H9 (cell line): ENCODE measurements at regions not wholly inside any gene's neighbourhood (a gene's known extent, or its start where the extent isn't known, plus 50 kb on each side); places are given as distances from the start of the nearest gene placed in this dataset.

Experiments
- DNase-seq: peaks from one replicate; pipeline ENCODE4 v3.0.0-alpha.2; 2017
- H2AFZ ChIP-seq: one replicate; pipeline ENCODE4 v1.6.1; 2013; ENCODE audit warnings: mild to moderate bottlenecking, low read length, control low read depth, moderate library complexity
- H2AK5ac ChIP-seq: 2 replicates; pipeline ENCODE4 v1.6.1; 2013; ENCODE audit warnings: low read length, control low read depth, mixed read lengths; ENCODE audit not compliant: insufficient read length
- H2BK120ac ChIP-seq: one replicate; pipeline ENCODE4 v1.6.1; 2013; ENCODE audit warnings: low read depth, mild to moderate bottlenecking, low read length, control low read depth, inconsistent platforms; ENCODE audit not compliant: poor library complexity, severe bottlenecking
- H2BK12ac ChIP-seq: 2 replicates; pipeline ENCODE4 v1.6.1; 2013; ENCODE audit warnings: low read length, control low read depth, mixed read lengths, low read depth; ENCODE audit not compliant: insufficient read length
- H2BK15ac ChIP-seq: 2 replicates; pipeline ENCODE4 v1.6.1; 2013; ENCODE audit warnings: low read depth, low read length, control low read depth
- H2BK20ac ChIP-seq: one replicate; pipeline ENCODE4 v1.6.1; 2013; ENCODE audit warnings: low read depth, mild to moderate bottlenecking, low read length, control low read depth, inconsistent platforms; ENCODE audit not compliant: poor library complexity, severe bottlenecking
- H2BK5ac ChIP-seq: 2 replicates; pipeline ENCODE4 v1.6.1; 2013; ENCODE audit warnings: low read length, control low read depth, mixed read lengths; ENCODE audit not compliant: insufficient read length
- H3K14ac ChIP-seq: 2 replicates; pipeline ENCODE4 v1.6.1; 2013; ENCODE audit warnings: low read length, control low read depth; ENCODE audit not compliant: insufficient read depth
- H3K18ac ChIP-seq: 2 replicates; pipeline ENCODE4 v1.6.1; 2013; ENCODE audit warnings: low read depth, mild to moderate bottlenecking, mixed read lengths, low read length, control low read depth; ENCODE audit not compliant: insufficient read length
- H3K23ac ChIP-seq: 2 replicates; pipeline ENCODE4 v1.6.1; 2013; ENCODE audit warnings: low read length, control low read depth, mixed read lengths, low read depth; ENCODE audit not compliant: insufficient read length
- H3K23me2 ChIP-seq: 2 replicates; pipeline ENCODE4 v1.6.1; 2013; ENCODE audit warnings: low read depth, mild to moderate bottlenecking, mixed read lengths, low read length, control low read depth; ENCODE audit not compliant: insufficient read length, poor library complexity, severe bottlenecking
- H3K27ac ChIP-seq: 2 replicates; pipeline ENCODE4 v1.5.1; 2013; ENCODE audit warnings: low read length, control low read depth, mixed read lengths, low read depth; ENCODE audit not compliant: insufficient read length
- H3K27me3 ChIP-seq: 2 replicates; pipeline ENCODE4 v1.6.1; 2013; ENCODE audit warnings: low read length, control low read depth, inconsistent platforms; ENCODE audit not compliant: insufficient read depth
- H3K4ac ChIP-seq: 2 replicates; pipeline ENCODE4 v1.6.1; 2013; ENCODE audit warnings: low read depth, mild to moderate bottlenecking, control low read depth, inconsistent platforms, low read length, moderate library complexity
- H3K4me1 ChIP-seq: 2 replicates; pipeline ENCODE4 v1.6.1; 2013; ENCODE audit warnings: low read length, control low read depth, inconsistent platforms; ENCODE audit not compliant: insufficient read depth
- H3K4me2 ChIP-seq: 2 replicates; pipeline ENCODE4 v1.6.1; 2013; ENCODE audit warnings: low read length, control low read depth, mixed read lengths; ENCODE audit not compliant: insufficient read length, insufficient read depth
- H3K56ac ChIP-seq: 2 replicates; pipeline ENCODE4 v1.6.1; 2013; ENCODE audit warnings: low read depth, mild to moderate bottlenecking, mixed read lengths, low read length, control low read depth; ENCODE audit not compliant: insufficient read length
- H3K79me1 ChIP-seq: 2 replicates; pipeline ENCODE4 v1.6.1; 2013; ENCODE audit warnings: low read depth, mild to moderate bottlenecking, moderate library complexity, low read length, control low read depth, inconsistent platforms; ENCODE audit not compliant: insufficient read depth, poor library complexity, severe bottlenecking
- H3K79me2 ChIP-seq: 2 replicates; pipeline ENCODE4 v1.6.1; 2013; ENCODE audit warnings: low read length, control low read depth, inconsistent platforms; ENCODE audit not compliant: insufficient read depth
- H3K9ac ChIP-seq: 2 replicates; pipeline ENCODE4 v1.6.1; 2013; ENCODE audit warnings: low read length, control low read depth, mixed read lengths; ENCODE audit not compliant: insufficient read length; ENCODE audit errors: extremely low read depth
- H3K9me3 ChIP-seq: one replicate; pipeline ENCODE4 v1.6.1; 2013; ENCODE audit warnings: low read depth, low read length, inconsistent platforms; ENCODE audit not compliant: control insufficient read depth
- H3T11ph ChIP-seq: one replicate; pipeline ENCODE4 v1.6.1; 2013; ENCODE audit warnings: mild to moderate bottlenecking, low read length, control low read depth, inconsistent platforms
- H4K20me1 ChIP-seq: one replicate; pipeline ENCODE4 v1.6.1; 2013; ENCODE audit not compliant: control insufficient read depth, insufficient read length, insufficient read depth
- H4K5ac ChIP-seq: 2 replicates; pipeline ENCODE4 v1.6.1; 2013; ENCODE audit warnings: low read depth, mild to moderate bottlenecking, mixed read lengths, low read length, control low read depth; ENCODE audit not compliant: insufficient read length
- H4K8ac ChIP-seq: replicated peaks from 2 replicates; pipeline ENCODE4 v1.6.1; 2013; ENCODE audit warnings: low read length, control low read depth, mixed read lengths, low read depth; ENCODE audit not compliant: insufficient read length
- H4K91ac ChIP-seq: 2 replicates; pipeline ENCODE4 v1.6.1; 2013; ENCODE audit warnings: low read depth, mild to moderate bottlenecking, moderate library complexity, mixed read lengths, low read length, control low read depth; ENCODE audit not compliant: insufficient read length
- H3K27ac Mint-ChIP-seq, 3 experiments: 2 replicates in 2 of 3; 3 replicates in 1 of 3; pipeline ENCODE4 v1.8.0; 2020 to 2021; ENCODE audit warnings: mixed read lengths in 3 of 3, mild to moderate bottlenecking in 1 of 3, moderate library complexity in 1 of 3
- H3K27me3 Mint-ChIP-seq: 2 replicates; pipeline ENCODE4 v1.8.0; 2021; ENCODE audit warnings: low read depth, mild to moderate bottlenecking, moderate library complexity, mixed read lengths
- H3K36me3 Mint-ChIP-seq, 3 experiments: 2 replicates in 2 of 3; 3 replicates in 1 of 3; pipeline ENCODE4 v1.8.0; 2020 to 2021; ENCODE audit warnings: low read depth in 3 of 3, mixed read lengths in 3 of 3; ENCODE audit not compliant: insufficient read depth in 1 of 3
- H3K4me1 Mint-ChIP-seq, 2 experiments: 2 replicates each; pipeline ENCODE4 v1.8.0; 2020; ENCODE audit warnings: mixed read lengths in 2 of 2
- H3K4me3 Mint-ChIP-seq, 2 experiments: 2 replicates in 1 of 2; 3 replicates in 1 of 2; pipeline ENCODE4 v1.8.0; 2020 to 2021; ENCODE audit warnings: mild to moderate bottlenecking in 2 of 2, mixed read lengths in 2 of 2, moderate library complexity in 1 of 2
- H3K9me3 Mint-ChIP-seq, 2 experiments: 2 replicates in 1 of 2; 3 replicates in 1 of 2; pipeline ENCODE4 v1.8.0; 2020; ENCODE audit warnings: mild to moderate bottlenecking in 2 of 2, mixed read lengths in 2 of 2, moderate library complexity in 1 of 2
- WGBS: extraction: QIAGEN DNeasy Blood & Tissue Kit; methylation state at CpG from one replicate; pipeline ENCODE4 v1.1.7; 2013; ENCODE audit warnings: missing lambda C conversion rate, low lambda C conversion rate, mixed read lengths; ENCODE audit not compliant: insufficient read length; ENCODE audit errors: extremely low coverage; 5-methylcytosine and 5-hydroxymethylcytosine counted together
- TF ChIP-seq, protein P1 (sequence below): fragments of 200-600 bp; sonication (generic); conservative IDR thresholded peaks from 3 replicates; pipeline ENCODE4 v1.8.0; 2021; ENCODE audit warnings: antibody characterized with exemption, mild to moderate bottlenecking

GRCh38 chr20:40856653-40857052 is 167.6 kb upstream of the MAFB start:
- peaks cover 29 to 36% of the 10 kb centered on the region in 2 experiments for H3K4me1 Mint-ChIP-seq
- no CpG with 5 or more reads among the region's 5 CpGs for WGBS
- Histone ChIP-seq H4K91ac (no peak overlapping the region), H3K79me2 (no peaks in the 10 kb centered on the region), H3K18ac (no peak overlapping the region), H2BK20ac (no peak overlapping the region), H3K4me1 (peaks cover 6% of the 10 kb centered on the region; the same call in 1 of the 2 replicates), H3K9ac (no peak overlapping the region), H3K56ac (no peak overlapping the region), H3K14ac (no peak overlapping the region), H2BK120ac (no peak overlapping the region), H2AFZ (no peak overlapping the region), H2BK15ac (no peak overlapping the region), H3K4ac (no peak overlapping the region), H4K5ac (no peak overlapping the region), H3K9me3 (no peaks in the 10 kb centered on the region), H3K23me2 (no peaks in the 10 kb centered on the region), H3K79me1 (no peaks in the 10 kb centered on the region), H3K23ac (no peak overlapping the region), H3T11ph (no peak overlapping the region), H2BK12ac (no peak overlapping the region), H2BK5ac (no peak overlapping the region), H4K8ac (no peak overlapping the region), H4K20me1 (no peaks in the 10 kb centered on the region), H2AK5ac (no peak overlapping the region), H3K4me2 (no peak overlapping the region), H3K27ac (no peak overlapping the region), H3K27me3 (no peaks in the 10 kb centered on the region)
- TF ChIP-seq, protein P1, sequence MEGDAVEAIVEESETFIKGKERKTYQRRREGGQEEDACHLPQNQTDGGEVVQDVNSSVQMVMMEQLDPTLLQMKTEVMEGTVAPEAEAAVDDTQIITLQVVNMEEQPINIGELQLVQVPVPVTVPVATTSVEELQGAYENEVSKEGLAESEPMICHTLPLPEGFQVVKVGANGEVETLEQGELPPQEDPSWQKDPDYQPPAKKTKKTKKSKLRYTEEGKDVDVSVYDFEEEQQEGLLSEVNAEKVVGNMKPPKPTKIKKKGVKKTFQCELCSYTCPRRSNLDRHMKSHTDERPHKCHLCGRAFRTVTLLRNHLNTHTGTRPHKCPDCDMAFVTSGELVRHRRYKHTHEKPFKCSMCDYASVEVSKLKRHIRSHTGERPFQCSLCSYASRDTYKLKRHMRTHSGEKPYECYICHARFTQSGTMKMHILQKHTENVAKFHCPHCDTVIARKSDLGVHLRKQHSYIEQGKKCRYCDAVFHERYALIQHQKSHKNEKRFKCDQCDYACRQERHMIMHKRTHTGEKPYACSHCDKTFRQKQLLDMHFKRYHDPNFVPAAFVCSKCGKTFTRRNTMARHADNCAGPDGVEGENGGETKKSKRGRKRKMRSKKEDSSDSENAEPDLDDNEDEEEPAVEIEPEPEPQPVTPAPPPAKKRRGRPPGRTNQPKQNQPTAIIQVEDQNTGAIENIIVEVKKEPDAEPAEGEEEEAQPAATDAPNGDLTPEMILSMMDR = no peak
- no peaks in the 10 kb centered on the region for H3K36me3 Mint-ChIP-seq
- no peaks in the 10 kb centered on the region for H3K9me3 Mint-ChIP-seq
- H3K4me3 Mint-ChIP-seq = no peak overlapping the region
- no peak overlapping the region for H3K27ac Mint-ChIP-seq
- DNase-seq = no peak
- peaks cover 13% of the 10 kb centered on the region for H3K27me3 Mint-ChIP-seq
